Activated CD8-positive, alpha-beta memory T cell treated with anti-CD3 and anti-CD28 coated beads for 36 hours (primary cell): ENCODE measurements at regions not wholly inside any gene's neighbourhood (a gene's known extent, or its start where the extent isn't known, plus 50 kb on each side); places are given as distances from the start of the nearest gene placed in this dataset.

ENCODE experiments used
- CTCF ChIA-PET: fragments of 350-600 bp; sonication (Branson Sonifier 250); formaldehyde crosslinking; loops from one replicate; lab custom pipeline; 2021; ENCODE audit warnings: antibody characterized with exemption; lab: Charles Lee
- POLR2A ChIA-PET: fragments of 350-600 bp; sonication (Branson Sonifier 250); formaldehyde crosslinking; loops from one replicate; lab custom pipeline; 2021; ENCODE audit warnings: antibody characterized with exemption; lab: Charles Lee

GRCh38 chr10:29926693-29927048 is 132.7 kb downstream of the JCAD start:
- ChIA-PET CTCF (no interaction called here), POLR2A (no interaction called here)

- POLR2A ChIA-PET = no interaction called here
These were observed 133.4 kb downstream of the JCAD start for GRCh38 chr10:29925771-29926692.

GRCh38 chr10:29924436-29924835 is 134.9 kb downstream of the JCAD start:
- ChIA-PET CTCF (no interaction called here), POLR2A (no interaction called here)

More at GRCh38 chr10:29925771-29926692, 133.4 kb downstream of the JCAD start:
- CTCF ChIA-PET = no interaction called here

- POLR2A ChIA-PET = no interaction called here
- CTCF ChIA-PET = no interaction called here
These were observed 135.9 kb downstream of the JCAD start for GRCh38 chr10:29923416-29923965.

- CTCF ChIA-PET = no interaction called here
- POLR2A ChIA-PET = no interaction called here
These were observed 136.5 kb downstream of the JCAD start for GRCh38 chr10:29922892-29923291.

- CTCF ChIA-PET = no interaction called here
- POLR2A ChIA-PET = no interaction called here
These were observed 137.2 kb downstream of the JCAD start for GRCh38 chr10:29922226-29922625.

GRCh38 chr10:29921071-29921446 is 138.3 kb downstream of the JCAD start:
- CTCF ChIA-PET = no interaction called here
- POLR2A ChIA-PET = no interaction called here

- CTCF ChIA-PET = interaction anchor here (0.6 kb wide), 1 partner anchor 65 kb away, joined by 3 read pairs; no protein-coding TSS in a partner anchor
- POLR2A ChIA-PET = no interaction called here
These were observed 138.8 kb downstream of the JCAD start for GRCh38 chr10:29920408-29921070.

- ChIA-PET CTCF (no interaction called here), POLR2A (no interaction called here)
These were observed 140.6 kb downstream of the JCAD start for GRCh38 chr10:29918623-29919400.

- CTCF ChIA-PET = no interaction called here
- POLR2A ChIA-PET = no interaction called here
These were observed 142.1 kb downstream of the JCAD start for GRCh38 chr10:29917311-29917710.

- ChIA-PET CTCF (no interaction called here), POLR2A (no interaction called here)
These were observed 142.7 kb downstream of the JCAD start for GRCh38 chr10:29916669-29917068.

GRCh38 chr10:29914986-29915785 is 144.2 kb downstream of the JCAD start:
- ChIA-PET CTCF (no interaction called here), POLR2A (no interaction called here)

- CTCF ChIA-PET = no interaction called here
- POLR2A ChIA-PET = no interaction called here
These were observed 150.4 kb downstream of the JCAD start for GRCh38 chr10:29908962-29909361.

GRCh38 chr10:29900865-29901264 is 158.5 kb downstream of the JCAD start:
- POLR2A ChIA-PET = no interaction called here

GRCh38 chr10:29897999-29898716 is 161.2 kb downstream of the JCAD start:
- CTCF ChIA-PET = no interaction called here
- POLR2A ChIA-PET = no interaction called here

More at GRCh38 chr10:29900865-29901264, 158.5 kb downstream of the JCAD start:
- CTCF ChIA-PET = no interaction called here

- POLR2A ChIA-PET = no interaction called here
- CTCF ChIA-PET = no interaction called here
These were observed 162.0 kb downstream of the JCAD start for GRCh38 chr10:29897430-29897829.

- POLR2A ChIA-PET = no interaction called here
- CTCF ChIA-PET = no interaction called here
These were observed 163.3 kb downstream of the JCAD start for GRCh38 chr10:29896053-29896452.

- CTCF ChIA-PET = no interaction called here
- POLR2A ChIA-PET = no interaction called here
These were observed 163.9 kb downstream of the JCAD start for GRCh38 chr10:29895456-29895855.
